ENCODE measurements at regions not wholly inside any gene's neighbourhood (a gene's known extent, or its start where the extent isn't known, plus 50 kb on each side); places are given as distances from the start of the nearest gene placed in this dataset.

DNA sequence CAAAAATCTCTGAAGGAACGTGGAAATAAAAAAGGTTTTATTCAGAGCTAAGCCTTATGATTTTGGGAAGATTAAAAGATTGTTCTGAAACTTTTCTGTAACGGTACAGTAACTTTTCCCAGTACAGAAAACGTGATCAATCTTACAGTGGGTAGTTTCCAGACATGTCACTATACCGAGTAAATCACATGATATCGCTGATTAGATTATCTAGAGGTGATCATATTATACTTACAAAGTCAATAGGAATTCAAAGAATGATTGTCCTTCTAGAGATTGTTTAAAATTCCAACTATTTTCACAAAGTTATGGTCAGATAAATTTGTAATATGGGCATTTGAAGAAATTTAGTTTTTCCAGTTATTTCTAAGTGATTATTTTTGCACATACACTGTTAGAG, 736.0 kb upstream of the GRM7 start:
- no peak for DNase-seq

DNA sequence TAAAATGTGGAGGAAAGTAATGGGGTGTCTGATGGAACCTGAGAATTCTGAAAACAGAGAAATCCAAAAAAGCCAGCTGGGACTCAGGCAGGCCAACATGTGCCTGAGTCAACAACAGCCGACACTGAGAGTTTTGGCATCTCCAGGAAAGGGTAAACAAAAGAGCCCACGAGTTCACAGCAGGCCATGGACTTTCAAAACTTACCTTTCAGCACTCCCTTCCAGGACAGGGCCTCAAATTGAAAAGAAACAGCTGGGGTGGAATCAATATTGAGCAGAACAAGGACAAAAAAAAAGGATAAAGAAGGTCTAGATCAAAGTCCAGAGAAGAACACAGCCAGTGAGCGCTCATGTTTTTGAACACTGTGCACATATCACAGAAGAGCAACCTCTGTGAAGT, 735.4 kb upstream of the GRM7 start:
- DNase-seq, result no peak

DNA sequence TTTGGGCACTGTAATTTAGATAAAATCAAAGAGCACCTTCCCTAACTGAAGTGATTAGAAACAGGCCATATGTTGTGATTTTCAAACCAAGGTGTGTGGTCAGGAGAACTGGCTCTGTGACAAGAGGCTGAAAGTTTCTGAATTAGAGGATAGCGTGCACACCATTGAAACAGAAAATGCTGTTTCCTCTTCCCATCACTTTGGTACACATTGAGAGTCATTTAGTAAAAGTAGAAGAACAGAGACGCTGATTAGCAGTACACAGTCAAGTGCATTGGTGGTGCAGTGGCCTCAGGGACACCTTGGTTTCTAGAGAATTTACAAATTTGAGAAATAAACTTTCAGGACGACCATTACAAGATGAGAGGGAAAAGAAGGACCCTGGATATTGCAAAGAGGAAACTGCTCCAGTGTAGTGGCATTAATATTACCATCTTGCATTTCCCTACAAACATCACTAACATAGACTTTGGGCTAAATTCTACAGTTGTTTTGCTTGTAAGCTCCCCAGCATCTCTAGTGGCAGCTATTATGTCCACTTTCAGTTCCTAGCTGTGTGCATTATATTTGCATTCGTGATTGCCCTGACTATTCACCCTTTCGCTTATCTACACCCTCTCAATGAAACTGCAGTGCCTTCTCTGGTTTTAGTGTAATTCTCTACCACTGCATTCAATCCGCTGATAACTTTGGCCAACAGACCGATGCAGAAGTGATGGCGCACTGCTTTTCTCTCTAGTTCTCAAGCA, 728.1 kb upstream of the GRM7 start:
- DNase-seq, result no peak

DNA sequence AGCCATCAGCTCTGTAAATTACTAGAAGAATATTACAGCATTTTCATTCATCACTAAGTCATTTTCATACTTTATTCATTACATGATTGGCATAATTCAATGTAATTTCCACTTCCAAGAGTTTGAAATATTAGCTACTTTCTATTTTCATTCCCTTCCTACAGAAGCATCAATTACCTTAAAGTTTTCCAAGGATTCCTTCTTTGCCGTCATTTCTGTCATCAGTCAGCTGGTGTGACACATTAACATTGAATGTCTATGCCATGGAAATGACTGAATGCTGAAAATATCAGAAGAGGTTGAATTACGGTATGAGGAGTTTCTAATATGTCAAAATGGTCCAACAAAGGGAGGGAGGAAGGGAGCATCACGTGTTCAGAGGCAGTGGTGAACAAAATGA, 718.2 kb upstream of the GRM7 start:
- no peak for DNase-seq

DNA sequence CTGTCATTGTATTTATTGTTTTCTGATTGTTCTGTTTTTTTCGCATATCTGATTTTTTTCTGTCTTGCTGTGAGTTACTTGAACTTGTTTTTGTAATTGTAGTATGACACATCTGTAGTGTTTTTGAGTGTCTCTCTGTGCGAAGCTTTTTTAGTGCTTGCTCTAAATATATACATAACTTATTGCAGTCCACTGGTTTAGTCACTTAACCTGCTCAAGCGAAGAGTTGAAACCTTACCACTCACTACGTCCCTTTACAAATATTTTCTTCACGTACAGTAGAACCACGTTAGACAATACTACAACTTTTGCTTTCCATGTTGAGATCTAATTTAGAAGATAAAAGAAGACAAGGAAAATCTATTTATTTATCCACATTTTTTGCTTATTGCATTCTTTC, 713.0 kb upstream of the GRM7 start:
- DNase-seq, result no peak

DNA sequence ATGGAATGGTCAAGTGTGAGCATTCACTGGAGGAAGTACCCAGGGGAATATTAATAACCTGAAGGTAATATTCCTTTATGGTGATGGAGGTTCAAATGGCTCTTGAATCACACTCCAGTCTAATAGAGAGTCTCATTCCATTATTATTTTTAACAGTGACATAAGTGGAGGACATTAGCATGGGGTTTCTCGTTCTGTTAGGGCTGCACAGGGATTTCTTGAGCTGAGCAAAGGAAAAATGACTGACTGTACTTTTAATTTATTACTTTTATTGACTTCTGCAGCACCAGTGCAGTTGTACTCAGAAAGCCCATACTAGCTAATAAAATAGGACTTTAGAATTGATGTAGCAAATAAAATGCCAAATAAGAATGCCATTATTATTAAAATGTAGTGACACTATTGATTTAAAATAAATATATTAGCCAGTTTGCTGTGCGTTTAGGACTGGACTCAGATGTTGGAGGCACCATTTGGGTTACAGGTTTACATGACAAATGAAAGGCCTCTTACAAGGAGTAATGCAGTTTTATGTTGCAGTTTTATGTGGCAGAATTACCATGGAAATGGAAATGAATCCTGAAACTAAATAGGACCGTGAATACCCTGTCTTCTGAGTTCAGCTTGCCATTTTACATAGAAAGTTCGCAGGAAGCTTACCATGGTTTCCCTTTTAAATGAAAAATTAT, 705.1 kb upstream of the GRM7 start:
- DNase-seq, result no peak

DNA sequence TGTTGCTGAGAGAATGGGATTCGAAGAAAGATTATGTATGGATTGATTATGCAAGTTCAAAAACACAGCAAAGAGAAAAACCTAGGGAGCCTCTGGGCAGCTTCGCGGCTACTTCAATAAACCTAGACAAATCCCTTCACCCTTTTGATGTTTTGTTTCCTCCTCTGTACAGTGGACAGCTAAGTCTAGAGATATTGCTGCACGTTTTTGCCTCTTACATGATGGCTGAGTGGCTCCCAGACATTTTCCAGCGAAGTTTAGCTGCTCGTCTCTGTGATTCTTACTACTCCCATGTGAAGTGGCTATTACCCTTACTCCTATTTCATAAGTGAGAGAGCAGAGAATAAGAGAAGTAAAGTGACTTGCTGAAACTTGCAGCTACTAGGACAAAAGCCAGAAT, 695.0 kb upstream of the GRM7 start:
- no peak for DNase-seq

DNA sequence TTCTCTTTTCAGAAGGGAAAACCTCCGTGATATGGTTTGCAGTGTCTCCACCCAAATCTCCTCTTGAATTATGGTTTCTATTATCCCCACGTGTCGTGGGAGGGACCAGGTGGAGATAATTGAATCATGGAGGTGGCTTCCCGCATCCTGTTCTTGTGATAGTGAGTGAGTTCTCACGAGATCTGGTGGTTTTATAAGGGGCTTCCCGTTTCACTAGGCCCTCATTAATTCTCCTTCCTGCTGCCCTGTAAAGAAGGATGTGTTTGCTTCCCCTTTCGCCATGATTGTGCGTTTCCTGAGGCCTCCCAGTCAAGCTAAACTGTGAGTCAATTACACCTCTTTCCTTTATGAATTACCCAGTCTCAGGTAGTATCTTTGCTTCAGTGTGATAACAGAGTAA, 692.7 kb upstream of the GRM7 start:
- no peak for DNase-seq

DNA sequence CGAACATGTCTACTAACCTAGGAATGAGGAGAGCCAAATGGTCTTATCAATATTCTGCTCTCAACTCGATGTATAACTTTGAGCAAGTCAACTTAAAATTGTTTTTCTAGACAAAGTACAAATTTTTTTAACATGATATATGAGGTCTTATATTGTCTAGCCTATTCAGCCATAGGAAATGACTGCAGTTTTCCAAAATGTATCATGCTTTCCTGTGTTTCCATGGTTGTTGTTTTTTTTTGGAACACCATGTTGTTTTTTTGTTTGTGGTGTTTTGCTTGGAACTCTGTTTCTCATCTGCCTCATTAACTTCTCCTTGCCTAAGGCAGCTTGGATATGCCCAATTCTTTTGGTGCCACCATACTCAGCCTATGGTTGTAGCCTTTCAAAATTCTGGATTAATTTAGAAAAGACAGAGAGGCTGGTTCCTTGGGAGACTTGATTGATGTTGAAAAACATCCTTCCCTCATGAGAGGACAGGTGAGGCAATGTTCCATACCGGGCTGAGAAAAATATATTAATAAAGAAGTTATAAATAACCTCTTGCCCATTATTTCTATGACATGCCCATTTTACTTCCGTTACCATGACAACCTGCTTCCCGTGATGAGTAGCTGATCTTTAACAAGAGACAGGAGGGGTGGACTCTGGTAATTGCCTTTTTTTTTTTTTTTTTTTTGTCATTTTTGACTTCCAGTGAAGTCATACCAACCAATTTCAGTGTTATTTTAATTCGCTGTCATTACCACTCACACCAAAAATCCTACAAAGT, 687.9 kb upstream of the GRM7 start:
- no peak for DNase-seq

DNA sequence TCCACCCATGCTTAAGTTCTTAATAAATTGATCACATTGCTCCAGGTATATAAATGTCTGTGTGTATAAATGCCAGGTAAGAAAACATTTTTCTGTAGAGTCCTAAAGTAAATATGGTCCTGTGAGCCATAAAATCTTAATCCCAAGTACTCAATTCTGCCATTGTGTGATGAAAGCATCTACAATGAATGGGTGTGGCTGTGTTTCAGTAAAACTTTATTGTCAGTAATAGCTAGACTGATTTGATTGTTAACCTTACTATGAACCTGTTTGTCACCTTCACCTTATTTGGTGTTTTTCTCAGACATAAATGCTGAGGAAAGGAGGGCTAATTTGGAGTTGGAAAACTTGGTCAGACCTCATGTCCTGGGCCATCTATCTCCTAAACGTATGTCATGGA, 683.5 kb upstream of the GRM7 start:
- DNase-seq, result no peak

DNA sequence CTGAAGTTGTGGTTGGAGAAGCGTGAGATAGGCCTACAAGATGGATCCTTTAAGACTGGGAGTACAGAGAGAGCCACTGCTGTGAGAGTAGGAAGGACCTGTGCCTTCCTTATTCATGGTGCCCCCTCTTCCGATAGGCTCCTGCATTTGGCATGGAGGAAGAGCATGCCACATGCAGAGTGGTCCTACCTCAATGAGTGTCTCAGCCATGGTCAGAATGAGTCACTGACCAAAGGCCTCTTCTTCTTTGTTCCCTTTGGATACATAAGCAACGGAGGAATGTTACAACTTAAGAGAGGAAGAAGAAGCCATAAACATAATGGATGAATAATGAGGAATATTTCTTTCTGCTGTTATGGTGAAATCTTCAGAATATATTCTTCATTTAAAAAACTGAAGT, 681.2 kb upstream of the GRM7 start:
- no peak for DNase-seq

DNA sequence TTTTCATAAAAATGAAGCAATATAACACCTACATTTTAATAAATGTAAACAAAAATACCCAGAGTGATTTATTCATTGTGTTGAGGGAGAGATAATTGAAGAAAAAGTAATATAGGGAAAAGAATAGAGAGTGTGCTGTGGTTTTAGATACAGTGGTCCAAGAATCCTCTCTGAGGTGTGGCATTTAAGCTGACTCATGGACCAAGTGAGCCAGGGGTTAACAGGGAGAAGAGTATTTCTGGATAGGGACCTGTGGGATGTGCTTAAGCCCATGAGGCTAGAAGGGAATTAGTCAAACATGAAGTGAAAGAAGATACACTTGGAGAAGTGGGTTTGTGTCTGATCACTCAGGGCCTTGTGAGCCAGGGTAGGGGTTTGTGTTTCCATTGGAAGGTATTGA, 680.7 kb upstream of the GRM7 start:
- DNase-seq, result no peak

DNA sequence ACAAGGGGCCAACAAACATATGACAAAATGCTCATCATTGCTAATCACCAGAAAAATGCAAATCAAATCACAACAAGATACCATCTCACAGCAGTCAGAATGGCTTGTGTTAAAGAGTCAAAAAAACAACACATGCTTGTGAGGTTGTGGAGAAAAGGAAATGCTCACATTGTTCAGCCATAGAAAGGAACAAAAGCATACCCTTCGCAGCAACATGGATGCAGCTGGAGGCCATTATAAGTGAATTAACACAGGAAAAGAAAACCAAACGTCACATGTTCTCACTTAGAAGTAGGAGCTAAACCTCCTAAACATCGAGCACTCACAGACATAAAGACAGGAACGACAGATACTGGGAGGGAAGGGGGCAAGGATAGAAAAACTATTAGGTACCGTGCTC, 678.4 kb upstream of the GRM7 start:
- DNase-seq, result no peak

DNA sequence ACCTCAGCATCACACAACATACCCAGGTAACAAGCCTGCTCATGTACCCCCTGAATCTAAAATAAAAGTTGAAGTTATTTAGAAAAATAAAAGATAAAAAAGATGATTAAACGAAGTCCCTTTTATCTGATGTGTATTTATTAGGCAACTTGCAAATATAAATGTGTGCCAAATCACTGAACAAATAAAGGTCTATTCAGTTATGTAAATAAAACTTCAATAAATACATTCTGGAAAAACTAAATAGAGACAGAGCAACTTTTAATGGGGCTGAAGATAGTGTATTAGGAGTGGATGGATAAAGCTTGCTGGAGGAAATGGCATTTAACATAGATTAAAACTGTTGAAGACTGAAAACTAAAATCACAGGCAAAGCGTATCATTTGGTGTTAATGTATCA, 678.0 kb upstream of the GRM7 start:
- DNase-seq, result no peak

DNA sequence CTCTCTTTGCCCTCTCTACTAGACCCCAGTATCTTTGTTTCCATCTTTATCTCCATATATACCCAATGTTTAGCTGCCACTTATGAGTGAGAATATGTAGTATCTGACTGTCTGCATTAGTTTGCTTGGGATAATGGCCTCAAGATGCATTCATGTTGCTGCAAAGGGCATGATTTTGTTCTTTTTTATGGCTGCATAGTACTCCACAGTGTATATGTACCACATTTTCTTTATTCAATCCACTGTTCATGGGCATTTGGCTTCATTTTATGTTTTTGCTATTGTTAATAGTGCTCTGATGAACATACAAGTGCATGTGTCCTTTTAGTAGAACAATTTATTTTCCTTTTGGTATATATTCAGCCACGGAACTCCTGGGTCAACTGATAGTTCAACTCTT, 671.5 kb upstream of the GRM7 start:
- no peak for DNase-seq

DNA sequence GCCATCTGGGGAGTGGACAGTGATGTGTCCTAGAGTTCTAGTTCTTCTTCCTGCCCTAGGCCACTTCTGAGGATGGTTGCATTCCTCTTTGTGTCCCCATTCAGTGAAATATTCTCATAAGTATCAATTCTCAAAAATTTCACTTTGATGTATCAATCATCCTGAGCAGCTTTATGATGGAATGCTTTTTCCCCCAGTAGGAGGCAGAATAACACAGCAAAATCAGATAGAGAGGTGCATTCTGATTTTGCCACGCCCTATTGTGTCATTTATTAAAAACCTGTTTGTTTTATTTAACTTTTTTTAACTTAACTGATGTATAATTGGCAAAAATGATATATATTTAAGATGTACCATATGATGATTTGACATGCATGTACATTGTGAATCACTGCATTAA, 656.0 kb upstream of the GRM7 start:
- DNase-seq, result no peak

DNA sequence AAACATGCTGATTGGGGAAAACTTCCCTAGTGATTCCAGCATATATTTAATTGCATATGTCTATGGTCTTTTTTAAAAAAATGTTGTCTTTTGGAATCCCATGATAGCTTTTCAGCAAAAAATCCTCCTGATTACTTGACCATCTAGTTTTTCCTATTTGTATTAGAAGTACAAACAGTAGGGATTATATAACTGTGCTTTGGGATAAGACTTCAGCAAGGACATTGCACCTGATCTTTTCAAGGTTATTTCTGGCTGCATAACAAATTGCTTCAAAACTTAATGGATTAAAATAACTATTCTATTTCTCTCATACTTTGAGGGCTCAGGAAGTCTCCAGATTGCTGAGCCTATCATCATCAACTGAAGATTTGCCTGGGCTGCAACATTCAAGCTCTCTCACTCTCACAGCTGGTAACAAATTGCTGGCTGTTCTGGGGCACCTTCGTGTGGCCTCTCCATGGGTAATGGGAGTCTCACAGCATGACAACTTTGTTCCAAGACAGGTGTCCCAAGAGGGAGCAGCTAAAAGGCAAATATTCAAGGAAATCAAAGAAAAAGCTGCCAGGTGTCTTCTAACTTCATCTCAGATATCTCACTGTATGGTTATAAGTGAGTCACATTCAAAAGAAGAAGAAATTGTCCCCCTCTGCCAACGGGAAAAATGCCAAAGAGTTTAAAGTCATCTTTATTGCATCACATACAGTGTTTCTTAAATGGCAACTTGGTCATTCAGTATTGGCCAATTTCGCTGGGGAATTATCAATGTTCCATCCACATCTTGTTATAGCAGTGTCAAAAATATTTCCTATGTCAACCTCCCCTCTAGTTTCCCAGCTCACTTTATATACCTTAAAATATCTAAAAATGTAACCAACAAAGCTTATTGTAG, 644.5 kb upstream of the GRM7 start:
- no peak for DNase-seq

DNA sequence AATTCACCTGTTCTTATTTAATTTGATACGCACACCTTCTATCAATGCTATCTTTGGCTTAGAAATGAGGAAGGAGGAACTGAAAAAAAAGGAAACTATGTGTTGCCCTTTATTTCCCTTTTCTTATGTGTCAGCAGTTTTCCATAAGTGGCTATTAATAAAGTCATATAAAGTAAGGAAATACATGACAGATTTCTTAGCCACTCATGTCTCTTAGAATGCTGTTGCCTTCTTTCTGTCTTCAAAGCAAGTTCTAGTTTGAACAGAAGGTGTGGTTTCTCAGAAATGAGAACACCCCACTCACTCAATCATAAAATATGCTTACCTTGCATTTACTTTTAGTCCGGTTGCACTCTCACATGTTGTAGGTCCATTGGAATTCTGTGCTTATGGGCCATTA, 640.5 kb upstream of the GRM7 start:
- no peak for DNase-seq

DNA sequence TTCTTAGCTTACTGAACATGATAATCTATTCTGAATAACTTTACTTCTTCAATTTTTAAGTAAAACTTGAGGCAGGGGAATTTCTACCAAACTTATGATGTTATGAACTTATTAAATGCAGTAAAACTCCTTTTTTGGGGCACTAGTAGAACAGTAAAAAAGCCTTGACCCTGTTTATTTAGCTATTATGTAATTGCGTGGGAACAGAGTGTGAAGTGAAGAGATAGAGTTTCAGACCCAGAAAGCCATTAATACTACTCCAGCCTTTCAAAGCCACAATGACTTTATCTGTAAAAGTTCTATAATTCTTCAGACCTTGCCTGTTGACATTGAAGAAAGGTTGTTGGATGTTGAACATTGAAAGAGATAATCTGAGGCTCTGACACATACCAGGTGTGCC, 638.8 kb upstream of the GRM7 start:
- DNase-seq, result no peak

DNA sequence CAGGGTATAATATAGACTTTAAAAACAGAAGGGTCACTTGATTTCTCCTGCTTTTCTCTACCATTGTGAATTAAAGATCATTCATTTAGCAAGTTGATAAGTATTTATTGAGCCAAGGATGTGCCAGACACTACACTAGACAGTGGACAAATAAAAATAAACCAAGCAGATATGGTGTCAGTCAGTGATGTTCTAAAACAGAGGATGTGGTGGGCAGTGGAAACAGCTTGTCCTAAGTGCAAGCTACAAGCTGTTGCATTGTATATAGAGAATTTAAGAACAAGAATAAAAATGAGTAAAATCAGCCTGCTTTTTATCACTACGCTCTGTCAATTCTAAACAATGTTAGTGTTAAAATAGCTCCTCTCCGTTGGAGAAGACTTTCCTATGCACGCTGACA, 637.3 kb upstream of the GRM7 start:
- no peak for DNase-seq

DNA sequence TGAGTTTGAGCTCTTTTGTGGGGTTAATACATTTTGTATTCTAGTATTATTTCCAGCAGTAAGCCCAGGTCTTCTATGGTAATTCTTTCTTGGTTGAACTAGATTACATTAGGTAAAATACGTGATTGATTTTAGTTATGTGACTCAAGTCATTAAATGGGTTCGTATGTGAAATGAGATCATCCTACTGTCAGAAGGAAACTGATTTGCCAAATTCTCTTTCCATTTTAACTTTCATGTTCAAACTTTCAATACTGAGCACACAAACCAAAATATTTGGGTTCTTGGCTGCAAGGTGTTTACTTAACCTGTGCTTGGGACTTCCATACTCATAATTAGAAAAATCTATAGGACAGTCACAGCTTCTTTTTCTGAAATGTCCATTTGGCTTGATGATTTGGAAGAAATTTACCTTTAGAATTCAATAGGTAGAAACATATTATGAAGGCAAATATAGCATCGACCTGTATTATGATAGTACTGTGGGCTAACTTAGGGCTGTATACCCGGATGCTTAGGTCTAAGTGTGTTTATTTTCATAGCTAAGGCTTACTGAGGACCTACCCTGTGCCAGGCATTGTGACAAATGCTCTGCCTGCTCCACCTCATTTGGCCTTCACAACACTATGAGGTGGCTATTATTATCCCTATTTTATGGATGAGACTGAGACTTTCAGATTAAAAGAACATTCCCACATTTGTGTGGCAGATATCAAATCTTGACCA, 631.8 kb upstream of the GRM7 start:
- no peak for DNase-seq

DNA sequence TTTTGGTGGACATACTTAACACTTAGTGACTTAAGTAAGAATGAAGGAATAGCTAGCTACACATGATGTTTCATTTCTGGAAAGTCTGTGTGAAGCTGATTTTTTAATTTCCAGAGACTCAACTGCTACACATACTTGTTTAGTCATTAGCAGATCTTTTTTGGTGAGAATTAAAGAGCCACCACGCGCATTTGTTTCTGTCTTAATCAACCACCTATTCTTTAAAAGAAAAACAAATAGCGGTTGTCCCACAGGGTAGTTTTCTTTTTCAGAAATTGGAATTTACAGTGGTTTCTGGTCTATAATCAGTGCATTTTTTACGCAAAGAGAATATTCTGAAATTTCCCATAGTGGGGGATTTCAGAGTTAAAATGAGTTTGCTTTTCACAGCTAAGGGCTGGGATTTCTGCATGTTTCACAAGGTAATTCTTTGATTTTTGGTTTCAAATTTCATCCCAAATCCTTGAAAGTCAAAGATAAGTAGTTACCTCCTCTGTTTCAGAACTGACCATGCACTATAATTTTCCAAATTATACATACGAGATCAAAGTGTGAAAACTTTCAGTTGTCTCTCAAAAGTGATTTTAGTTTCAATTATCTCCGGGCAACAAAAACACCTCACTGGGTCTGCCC, 631.0 kb upstream of the GRM7 start:
- DNase-seq, result no peak
